Superior temporal gyrus (tissue), 1 donor: ENCODE measurements at regions not wholly inside any gene's neighbourhood (a gene's known extent, or its start where the extent isn't known, plus 50 kb on each side); places are given as distances from the start of the nearest gene placed in this dataset.
"Not testable (repeated sequence)": the region's sequence is repeated elsewhere in the genome, so short reads cannot be mapped to it uniquely, and the experiment has no call there.

Source experiments
- DNase-seq: peaks from one replicate; pipeline ENCODE4 v3.0.0-alpha.2; 2016; ENCODE audit errors: extremely low spot score

GRCh38 chr20:51958099-51959065 lies 156.1 kb upstream of the SALL4 start:
- no peak for DNase-seq

DNA sequence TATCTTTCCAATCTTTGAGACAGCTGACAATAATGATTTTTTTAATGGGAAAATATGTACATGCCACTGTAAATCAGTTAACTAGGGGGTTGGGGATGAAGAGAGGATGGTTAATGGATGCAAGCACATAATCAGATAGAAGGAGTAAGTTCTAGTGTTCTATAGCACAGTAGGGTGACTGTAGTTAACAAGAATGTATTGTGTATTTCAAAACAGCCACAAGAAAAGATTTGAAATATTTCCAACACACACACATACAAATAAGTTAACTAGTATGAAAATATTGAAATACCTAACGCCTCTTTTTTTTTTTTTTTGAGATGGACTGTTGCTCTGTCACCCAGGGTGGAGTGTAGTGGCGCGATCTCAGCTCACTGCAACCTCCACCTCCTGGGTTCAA lies 153.4 kb upstream of the SALL4 start:
- DNase-seq: no peak

GRCh38 chr20:51953731-51954340 lies 151.5 kb upstream of the SALL4 start:
- DNase-seq: no peak

DNA sequence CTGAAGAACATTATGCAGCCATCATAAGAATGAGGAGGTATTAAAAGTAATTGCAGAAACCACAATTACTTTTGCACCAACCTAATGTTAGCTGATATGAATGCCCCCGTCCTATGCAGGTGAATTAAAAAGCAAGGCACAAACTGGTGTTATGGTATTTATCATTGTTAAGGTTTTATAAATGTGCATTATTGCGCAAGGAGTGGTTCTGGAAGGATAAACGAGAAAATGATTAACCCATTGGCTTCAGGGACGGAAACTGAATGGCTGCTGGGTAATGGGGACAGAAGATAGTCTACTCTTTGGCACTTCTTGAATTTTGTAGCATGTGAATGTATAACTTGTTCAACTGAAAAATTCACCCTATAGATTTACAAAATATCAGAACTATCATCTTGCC lies 148.6 kb upstream of the SALL4 start:
- no peak for DNase-seq

- no peak for DNase-seq
Measured at GRCh38 chr20:51946586-51946985, 144.3 kb upstream of the SALL4 start.

GRCh38 chr20:51945881-51946280 lies 143.6 kb upstream of the SALL4 start:
- no peak for DNase-seq

DNA sequence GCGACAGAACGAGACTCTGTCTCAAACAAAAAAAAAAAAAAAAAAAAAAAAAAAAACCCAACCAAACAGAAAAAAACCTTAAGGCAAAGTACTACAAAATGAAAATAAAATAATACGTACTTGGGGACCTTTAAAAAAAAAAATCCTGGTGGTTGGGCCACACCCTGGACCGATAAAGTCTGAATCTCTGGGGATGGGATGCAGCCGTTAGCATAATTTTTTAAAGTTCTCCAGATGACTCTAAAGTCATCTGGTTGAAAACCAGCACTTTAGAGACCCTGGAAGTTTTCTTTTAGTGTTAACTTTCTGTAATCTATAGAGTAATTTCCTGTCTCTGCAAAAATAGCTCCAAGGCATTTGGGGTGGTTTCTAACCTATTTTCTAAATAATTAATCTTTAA lies 142.9 kb upstream of the SALL4 start:
- no peak for DNase-seq

- DNase-seq: no peak
Measured at GRCh38 chr20:51943761-51944160, 141.4 kb upstream of the SALL4 start.

GRCh38 chr20:51943326-51943725 lies 141.0 kb upstream of the SALL4 start:
- not testable (repeated sequence) for DNase-seq

DNA sequence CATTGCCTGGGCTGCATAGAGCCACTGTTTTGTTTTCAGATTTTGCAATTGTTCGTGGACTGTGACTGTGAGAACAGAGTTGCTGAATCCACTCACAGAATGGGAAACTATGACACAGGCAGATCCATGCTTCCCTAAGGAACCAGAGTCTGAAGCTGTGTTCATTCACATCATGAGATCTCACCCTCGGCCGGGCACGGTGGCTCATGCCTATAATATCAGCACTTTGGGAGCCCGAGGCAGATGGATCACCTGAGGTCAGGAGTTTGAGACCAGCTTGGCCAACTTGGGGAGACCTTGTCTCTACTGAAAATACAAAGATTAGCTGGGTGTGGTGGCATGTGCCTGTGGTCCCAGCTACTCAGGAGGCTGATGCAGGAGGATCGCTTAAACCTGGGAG lies 139.2 kb upstream of the SALL4 start:
- DNase-seq: no peak

- DNase-seq: no peak
Measured at GRCh38 chr20:51939259-51939585, 136.9 kb upstream of the SALL4 start.

DNA sequence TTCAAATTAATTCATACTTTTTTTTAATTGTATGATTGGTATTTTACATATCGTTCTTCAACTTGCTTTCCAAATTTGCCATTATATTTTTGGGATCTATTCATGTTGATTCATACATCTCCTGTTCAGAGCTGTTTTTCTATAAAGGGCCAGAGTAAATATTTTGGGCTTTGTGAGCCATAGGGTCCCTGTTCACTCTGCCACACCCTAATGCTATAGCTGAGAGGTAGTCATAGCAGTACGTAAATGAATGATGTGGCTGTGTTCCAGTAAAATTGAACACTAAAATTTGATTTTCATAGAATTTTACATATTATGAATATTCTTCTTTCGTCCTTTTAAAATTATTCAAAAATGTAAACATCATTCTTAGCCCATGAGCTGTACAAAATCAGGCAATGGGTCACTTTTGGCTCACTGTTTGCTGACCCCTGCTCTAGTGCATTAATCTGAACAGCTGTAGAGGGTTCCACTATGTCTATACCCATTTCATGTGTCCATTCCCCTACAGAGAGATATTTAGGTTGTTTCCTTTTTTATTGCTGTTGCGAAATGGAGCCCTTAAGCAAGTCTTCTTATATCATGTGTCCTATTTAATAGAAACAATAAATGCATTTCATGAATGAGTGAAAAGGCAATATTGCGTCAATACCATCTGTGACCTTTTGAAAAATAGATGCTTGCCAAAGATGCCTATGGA lies 136.4 kb upstream of the SALL4 start:
- DNase-seq: no peak

DNA sequence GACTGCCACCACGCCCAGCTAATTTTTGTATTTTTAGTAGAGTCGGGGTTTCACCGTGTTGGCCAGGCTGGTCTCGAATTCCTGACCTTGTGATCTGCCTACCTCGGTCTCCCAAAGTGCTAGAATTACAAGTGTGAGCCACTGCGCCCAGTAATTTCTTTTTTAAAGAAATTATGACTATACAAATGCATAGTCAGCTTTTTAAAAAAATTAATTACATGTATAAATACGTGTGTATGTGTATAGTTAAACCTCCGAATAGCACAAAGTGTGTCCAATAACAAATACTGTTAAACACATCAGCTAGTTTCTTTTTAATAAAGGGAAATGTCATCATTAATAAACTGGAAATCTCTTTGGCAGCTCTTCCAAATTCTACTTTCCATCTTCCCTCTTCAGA lies 135.5 kb upstream of the SALL4 start:
- DNase-seq: no peak

GRCh38 chr20:51936377-51936776 lies 134.1 kb upstream of the SALL4 start:
- no peak for DNase-seq

- no peak for DNase-seq
Measured at GRCh38 chr20:51935003-51935358, 132.7 kb upstream of the SALL4 start.

GRCh38 chr20:51934301-51935002 lies 132.1 kb upstream of the SALL4 start:
- no peak for DNase-seq

DNA sequence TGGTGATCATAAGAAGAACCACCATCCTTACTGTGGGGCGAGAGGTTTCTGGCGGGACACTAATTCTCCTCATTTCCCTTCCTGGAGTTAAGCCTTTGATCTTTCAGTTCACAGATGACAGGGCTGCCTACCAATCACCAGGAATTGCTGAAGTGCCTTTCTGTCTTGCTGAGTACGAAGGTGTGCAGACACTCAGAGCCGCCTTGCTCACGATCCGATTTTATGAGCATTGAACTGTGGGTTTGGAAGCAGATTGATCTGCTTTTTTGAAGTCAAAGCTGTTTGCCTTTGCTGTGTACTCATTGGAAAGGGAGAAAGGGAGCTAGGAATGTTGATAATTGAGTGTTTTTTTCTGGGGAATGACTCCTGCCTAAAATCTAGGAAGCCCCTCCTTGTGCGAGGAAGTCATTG lies 129.1 kb upstream of the SALL4 start:
- no peak for DNase-seq

DNA sequence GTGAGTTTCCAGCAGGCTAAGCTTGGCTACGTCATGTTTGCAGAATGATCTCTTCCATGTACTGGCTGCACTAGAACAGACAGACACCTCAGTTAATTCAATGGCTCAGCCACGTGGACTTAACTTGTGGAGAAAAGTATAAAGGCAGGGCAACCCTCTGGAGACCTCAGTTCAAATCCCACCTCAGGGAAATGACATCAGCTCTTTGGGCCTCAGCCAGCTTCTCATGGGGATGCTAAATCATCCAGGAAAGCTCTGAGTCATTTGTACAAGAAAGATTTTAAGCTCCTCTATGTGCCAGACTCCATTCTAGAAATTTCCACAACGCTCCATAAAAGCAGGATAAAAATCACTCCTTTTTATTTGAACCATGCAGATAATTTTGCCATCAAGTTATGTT lies 128.5 kb upstream of the SALL4 start:
- DNase-seq: no peak

GRCh38 chr20:51928931-51929330 lies 126.6 kb upstream of the SALL4 start:
- DNase-seq: no peak

DNA sequence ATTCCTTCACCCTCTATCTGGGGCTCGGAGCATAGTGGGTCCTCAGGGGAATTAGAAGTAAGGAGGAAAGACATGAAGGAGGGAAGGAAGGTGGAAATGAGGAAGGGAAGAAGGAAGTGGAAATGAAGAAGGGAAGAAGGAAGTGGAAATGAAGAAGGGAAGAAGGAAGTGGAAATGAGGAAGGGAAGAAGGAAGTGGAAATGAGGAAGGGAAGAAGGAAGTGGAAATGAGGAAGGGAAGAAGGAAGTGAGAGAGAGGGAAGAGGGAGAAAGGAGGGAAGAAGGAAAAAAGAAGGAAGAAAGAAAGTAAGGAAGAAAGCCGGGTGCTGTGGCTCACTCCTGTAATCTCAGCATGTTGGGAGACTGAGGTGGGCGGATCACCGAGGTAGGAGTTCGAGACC lies 125.6 kb upstream of the SALL4 start:
- DNase-seq: not testable (repeated sequence)

- DNase-seq: no peak
Measured at GRCh38 chr20:51926670-51927305, 124.5 kb upstream of the SALL4 start.

GRCh38 chr20:51924509-51924908 lies 122.2 kb upstream of the SALL4 start:
- DNase-seq: no peak
